ENCODE measurements at regions not wholly inside any gene's neighbourhood (a gene's known extent, or its start where the extent isn't known, plus 50 kb on each side); places are given as distances from the start of the nearest gene placed in this dataset.
"Not testable (repeated sequence)": the region's sequence is repeated elsewhere in the genome, so short reads cannot be mapped to it uniquely, and the experiment has no call there.

DNA sequence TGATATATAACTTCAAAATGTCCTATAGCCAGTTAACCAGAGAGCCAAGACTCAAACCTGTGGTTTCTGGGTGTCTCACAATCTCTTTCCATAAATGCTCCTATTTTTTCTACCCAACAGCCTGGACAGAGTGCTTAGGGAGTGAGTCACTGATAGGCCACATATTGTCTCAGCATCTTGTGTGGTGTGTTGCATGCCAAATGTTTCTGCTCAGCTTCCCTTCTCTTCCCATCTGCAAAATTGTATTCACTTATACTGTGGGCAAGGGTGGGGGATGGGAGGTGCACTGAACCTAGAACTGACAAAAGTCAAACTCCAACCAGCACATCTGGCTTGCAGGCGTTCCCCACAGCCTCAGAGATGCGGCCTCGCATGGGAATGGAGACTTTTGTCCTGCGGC lies 123.3 kb downstream of the KCNA5 start:
- DNase-seq = no peak

DNA sequence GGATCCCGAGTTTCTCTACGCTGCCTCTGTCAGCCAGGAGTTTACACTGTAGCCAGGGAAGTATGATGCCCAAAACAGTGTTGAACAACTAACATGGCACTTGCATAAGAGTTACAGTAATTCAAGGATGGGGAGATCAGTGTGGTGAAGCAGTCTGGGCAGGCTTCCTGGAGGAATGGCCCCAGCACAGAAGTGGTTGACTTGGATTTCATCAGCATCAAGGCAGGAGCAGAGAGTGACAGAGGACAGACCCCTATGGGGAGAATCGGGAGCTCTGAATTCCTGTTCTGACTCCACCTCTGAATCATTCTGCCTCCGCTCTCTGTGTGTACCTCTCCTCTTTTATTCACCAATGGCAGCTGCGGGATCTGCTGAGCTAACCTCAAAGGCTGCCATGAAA lies 124.5 kb downstream of the KCNA5 start:
- no peak for DNase-seq

DNA sequence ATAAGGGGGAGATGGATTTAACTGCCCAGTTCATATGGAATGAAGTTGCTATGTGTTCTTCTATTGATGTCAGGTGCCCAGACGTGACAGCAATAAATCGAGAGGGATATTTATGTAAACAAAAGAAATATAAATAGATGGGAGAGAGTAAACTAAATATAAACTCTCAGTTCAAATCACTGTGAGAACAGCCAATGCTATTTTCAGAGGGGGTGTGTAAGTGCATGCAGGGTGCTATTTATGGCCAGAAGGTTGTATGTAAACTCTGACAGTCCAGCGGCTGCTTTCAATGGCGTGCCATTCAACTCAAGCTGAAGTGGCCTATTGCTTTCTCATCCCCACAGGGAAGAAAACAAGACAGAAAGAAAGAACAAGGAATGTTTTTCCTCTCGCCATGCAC lies 127.2 kb downstream of the KCNA5 start:
- DNase-seq = no peak

DNA sequence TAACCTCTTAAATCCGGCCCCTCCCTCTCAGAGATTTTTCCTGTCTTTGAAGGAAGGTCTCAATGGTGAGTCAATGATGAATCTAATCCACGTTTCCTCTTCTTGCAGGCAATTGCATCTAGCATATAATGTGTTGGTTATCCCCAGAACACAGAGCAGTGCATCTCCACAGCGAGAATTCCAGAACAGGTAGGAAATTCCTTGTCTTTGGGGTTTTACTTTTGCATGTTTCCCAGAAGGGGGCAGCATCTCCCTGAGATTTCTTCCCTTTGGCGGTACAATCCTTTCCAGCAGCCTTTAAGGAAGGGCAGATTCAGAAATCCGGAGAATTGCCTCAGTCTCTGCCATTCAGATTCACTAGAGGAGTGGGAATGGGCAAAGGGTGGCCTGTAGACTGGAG lies 128.0 kb downstream of the KCNA5 start:
- DNase-seq = peak; percentile 46

DNA sequence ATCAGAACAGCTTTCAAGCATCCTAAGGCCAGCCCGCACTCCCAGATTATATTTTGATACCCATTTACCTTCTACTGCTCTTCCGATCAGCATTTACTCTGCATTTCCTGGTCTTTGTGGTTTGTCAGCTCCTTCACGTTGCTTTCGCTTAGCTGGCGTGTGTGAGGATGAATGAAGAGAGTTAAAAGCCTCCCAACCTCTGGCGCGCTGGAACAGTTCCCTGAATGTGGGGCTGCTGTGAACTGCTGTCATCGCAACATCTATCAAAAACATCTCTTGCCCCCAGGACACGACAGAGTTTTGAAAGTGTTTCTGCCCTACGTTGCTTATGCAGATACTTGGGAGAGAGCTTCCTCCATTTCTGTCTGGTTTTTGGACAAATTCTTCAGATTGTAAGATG lies 129.2 kb downstream of the KCNA5 start:
- peak; percentile 1 for DNase-seq

DNA sequence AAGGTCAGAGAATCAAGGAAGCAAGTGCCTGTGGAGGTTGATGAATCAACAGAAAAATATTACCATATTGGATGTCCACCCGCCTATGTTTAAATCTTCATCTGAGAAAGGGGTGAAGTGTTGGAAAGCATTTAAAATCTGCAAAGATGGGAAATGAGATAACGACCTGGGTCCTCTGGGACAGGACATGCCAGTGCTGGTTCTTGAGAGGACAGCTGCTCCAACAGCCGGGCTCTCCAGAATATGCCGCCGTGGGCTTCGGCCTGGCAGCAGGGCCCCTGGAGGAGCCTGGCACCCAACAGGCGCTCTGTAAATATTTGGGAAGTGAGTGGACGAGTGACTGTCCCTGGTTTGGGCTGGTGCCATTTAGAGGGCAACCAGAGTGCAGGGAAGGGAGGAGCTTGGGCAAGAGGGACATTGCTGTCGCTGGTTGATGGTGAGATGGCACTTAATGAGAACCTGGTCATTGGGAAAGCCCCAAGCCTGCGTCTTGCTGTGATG lies 129.9 kb downstream of the KCNA5 start:
- no peak for DNase-seq

DNA sequence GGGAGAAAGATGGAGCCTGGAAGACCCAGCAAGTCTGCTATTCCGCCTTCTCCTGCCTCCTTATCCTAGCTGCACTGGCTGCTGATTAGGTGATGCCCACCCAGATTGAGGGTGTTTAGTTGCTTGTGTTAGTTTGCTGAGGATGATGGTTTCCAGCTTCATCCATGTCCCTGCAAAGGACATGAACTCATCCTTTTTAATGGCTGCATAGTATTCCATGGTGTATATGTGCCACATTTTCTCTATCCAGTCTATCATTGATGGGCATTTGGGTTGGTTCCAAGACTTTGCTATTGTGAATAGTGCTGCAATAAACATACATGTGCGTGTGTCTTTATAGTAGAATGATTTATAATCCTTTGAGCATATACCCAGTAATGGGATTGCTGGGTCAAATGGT lies 131.7 kb downstream of the KCNA5 start:
- not testable (repeated sequence) for DNase-seq

DNA sequence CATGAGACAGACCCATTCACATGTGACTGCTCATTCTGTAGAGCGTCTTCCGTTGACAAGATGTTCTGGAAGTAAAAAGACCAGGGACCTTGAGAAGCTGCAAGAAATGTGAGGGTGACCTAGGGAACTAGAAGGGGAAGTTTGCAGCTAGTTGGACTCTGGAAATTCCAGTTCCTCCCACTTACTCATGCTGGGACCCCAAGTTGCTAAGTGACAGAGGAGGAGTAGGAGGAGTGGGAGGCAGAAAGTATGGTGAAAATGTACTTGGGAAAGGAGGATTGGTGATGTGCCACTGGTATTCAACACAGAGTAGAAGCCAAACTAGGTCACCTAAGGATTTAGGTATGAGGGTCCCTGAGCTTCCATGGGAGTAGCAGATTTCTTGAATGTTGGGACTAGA lies 132.4 kb downstream of the KCNA5 start:
- no peak for DNase-seq

DNA sequence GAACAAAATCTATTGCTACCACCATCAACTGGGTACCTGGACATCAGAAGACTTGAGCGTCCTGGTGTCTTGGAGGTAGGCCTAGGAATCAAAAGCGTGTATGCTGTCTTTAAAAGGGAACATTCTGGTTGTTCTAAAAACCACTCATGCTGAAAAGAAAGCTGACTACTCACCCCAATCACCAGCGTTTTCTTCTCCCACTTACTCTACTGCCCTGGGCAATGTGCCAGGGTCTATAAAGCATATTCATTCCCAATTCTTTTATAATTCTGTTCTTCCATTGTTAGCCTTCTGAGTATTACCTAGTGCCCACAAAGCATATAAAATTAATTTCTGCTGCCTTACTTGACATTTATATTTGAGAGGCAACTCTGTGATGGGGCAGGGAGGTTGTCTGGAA lies 133.4 kb downstream of the KCNA5 start:
- peak; percentile 74 for DNase-seq

DNA sequence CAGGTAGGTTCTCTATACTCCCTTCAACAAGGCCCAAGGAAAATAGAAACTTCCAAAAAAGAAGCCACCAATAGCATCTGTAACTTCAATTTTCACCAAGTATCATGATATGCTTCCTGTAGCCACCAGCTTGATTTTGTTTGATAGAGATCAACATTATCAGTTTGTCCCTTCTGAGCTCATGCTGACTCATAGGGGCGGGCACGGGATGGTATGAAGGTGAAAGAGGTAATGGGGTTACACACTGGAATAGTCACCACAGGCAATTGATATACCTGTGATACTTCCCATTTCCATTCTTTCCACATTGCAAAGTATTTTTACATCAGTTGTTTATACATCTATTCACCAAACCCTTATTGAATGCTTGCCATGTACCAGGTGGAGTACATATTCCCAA lies 134.1 kb downstream of the KCNA5 start:
- DNase-seq = no peak

DNA sequence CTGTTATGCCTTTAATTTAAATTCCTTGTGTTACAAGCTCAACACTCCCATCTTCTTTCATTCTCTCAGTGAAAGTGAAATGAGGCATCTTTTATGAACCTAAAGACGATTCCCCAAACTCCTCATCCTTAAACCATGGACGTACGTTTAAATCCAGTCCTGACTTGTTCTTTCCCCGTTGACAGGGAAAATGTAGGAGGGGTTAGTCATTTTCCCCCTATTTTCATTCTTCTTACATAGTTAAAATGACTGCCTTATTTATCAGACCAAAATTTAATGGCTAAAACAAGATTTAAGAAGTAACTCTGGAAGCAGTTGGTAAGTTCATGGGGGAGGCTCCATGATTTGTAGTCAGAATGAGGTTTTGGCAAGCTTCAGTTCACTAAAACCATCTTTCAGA lies 134.9 kb downstream of the KCNA5 start:
- no peak for DNase-seq

DNA sequence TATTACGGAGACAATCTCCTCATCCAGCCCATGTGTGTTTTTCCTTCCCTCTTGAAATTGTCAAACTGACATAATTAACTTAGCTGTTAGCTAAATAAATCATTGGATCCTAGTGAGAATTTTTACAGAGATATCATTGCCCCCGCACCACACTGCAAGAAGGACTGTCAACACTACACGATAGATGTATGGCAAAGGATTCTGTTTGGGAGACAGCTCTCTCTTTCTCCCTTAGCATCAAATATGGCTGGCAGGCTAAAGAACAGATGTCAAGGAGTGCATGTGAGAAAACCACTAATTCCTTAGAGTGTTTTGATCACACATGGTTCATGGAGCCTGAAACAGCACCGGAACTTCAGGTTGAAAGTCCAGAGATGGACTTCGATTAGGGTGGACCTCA lies 136.8 kb downstream of the KCNA5 start:
- DNase-seq = no peak

DNA sequence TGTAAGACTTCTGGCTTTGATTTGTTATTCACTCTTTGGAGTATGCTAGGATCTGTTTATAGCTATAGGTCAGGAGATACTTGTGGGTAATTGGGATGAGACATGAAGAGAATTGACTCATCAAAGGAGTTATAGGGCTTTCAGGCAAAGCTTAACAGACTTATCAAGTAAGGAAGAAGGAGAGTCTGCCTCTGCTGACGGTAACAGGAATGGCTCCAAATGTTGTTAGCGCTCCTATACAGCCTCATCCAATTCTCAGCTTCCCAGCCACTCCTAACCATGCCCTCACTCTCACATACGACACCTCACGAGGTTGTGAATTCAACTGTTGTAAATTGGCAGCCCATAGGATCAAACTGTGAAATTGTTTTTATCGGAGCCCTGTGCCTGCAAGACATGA lies 140.5 kb downstream of the KCNA5 start:
- DNase-seq = no peak

DNA sequence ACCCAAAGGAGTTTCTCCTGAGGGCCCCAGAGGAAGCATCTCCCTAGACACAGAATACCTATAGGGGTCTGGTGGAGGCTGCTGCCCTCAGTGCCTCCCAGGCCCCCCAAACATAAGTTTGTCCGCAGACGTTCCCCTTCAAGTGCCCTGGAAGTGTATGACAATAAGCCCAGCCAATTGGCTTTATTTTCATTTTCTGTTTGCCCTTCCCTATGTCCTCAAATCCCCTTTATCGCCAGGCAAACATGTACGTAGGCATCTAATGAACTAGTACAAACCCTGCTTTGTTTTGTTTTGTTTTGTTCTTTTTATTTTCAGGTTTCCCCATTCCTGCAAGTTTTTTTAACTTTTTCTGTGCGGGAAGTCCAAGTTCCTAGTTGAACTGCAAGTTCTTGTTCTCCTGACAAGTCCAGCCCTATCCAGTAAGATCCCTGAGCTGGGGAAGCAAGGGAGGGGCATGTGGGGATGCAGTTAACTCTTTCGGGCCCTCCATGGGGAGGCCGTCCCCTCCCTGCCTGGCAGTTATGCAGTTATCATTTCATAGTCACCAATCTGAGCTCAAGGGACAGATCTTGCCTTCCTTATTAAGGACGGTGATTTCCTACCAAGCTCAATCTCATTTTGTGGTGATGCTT lies 141.9 kb downstream of the KCNA5 start:
- no peak for DNase-seq

DNA sequence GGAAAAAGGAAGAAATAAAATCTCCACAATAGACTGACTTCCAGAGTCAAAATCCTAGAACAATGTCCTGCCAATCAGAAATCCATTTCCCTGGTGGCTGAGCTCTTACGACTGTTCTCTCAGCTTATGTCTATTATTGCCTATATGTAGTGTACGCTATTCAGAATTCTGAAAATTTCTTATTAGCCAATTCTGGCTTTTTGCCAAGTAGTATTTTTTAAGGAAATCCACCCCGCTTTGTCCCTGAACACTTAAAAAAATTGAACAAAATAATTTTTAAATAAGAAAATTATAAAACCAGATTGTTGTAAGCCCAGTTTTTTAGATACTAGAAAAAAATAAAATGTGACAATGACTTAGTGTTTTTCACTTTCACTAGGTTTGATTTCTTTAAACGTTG lies 143.0 kb downstream of the KCNA5 start:
- DNase-seq = no peak

DNA sequence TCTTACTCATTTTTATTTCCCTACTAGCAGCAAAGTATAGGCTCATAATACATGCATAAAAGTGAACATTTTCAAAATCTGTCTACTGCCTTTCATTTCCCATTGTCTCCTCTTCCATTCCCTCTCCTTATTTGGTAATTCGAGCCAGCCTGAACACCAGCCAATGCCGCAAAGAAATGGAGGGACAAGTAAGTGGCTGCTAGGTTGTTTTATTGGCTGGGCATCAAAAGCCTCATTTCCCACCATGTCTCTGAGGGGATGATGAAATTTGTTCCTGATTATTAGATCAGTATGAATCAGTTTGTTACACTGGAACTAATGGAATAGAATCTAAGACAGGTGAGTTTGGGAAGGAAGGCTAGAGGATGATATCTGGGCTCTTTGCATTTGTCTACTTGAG lies 143.5 kb downstream of the KCNA5 start:
- DNase-seq = peak; percentile 50

DNA sequence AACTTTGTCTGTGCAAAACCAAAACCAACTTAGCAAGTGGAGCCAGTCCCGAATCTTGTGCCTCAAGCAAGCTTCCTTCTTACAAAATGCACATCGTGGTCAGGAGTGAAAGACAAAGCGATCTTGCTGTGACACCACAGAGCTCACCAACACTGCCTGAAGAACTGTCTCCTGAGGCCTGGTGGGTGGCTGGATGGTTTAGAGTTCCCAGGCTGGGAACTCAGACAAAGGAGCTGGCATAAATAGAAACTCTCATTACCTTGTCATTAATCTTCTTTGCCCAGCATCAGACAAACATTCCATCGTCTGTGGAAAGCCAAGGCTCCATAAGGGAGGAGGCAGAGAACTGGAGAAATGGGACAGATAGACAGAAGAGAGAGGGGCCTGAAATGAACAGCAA lies 144.8 kb downstream of the KCNA5 start:
- no peak for DNase-seq

DNA sequence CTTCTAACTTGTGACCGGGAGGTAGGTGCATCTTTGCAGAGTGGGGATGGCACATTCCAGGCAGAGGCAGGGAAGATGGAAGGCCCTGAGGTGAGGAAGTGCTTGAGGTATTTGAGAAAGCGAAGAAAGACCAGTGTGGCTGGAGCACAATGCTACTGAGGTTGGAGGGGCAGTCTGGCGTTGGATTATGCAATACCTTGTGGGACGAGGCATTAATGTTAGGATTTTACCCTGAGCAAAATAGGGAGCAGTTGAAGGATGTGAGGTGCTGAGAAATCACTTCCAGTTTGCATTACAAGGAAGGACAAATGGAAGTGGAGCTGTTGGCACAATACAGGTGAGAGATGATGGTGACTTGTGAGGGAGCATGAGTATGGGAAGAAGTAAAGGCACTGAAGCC lies 145.5 kb downstream of the KCNA5 start:
- no peak for DNase-seq

DNA sequence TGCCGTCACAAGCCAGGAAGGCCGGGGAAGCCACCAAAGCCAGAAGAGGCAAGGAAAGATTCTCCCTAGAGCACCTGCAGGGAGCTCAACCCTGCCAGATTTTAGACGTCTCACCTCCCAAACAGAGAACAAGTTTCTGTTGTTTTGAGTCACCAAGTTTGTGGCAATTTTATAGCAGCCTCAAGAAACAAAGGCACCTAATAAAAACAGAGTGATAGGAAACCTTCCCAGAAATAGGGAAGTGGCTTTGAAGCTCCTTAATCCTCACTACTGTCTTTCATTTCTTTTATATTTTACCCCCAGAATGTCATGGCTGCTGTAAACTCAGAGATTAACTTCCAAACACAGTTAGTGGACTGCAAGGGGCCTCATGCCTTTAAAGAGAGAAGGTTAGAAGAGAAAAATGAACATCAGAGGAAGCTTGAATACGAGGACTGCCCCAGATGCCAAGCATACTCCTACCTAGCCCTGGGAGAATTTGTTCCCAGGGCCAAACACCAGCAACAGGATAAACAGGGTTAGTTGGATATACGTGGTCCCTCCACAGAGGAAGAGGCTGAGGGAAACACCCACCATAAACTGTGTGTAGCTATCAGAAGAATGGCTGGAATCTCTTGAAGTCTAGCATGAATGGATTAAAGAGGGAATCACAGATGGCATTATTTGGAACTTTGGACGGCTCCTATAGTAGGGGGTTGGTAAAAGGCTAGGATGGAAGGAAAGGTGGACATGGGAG lies 148.3 kb downstream of the KCNA5 start:
- DNase-seq = no peak

DNA sequence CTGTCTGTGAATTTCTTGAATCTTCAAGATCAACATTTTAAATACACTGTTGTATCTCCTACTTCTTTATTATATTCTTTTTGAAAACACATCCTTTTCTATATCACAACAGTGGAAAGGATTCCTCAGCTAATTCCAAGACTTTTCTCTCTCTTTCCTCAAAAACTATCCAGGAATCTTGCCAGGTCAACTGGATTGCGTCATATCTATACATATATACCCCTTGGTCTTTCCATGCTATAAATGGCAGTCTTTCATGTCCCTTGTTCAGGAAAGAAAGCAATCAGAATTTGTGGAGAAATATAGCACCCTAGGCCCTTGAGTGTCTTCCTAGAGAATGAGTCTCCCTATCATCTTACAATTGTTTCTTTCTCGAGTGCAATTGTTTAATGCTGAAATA lies 149.0 kb downstream of the KCNA5 start:
- DNase-seq = no peak

DNA sequence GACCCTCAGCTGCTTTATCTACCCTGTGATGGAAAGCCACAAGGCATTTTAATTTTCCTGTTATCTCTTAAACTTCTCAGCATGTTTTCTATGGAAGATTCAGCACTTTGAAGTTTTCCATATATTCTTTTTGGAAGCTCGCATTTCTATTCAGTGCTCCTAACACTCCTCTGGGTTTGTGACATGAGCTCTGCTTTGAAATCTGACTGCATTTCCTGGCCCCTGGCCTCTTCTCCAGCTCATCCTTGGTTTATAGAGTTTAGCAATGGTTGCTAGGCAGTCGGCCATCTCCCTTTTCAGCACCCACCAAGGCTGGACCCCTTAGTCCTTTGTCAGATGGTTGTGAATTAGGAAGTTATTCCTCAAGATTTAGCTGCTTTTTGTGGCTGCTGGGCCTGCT lies 150.6 kb downstream of the KCNA5 start:
- DNase-seq = no peak

DNA sequence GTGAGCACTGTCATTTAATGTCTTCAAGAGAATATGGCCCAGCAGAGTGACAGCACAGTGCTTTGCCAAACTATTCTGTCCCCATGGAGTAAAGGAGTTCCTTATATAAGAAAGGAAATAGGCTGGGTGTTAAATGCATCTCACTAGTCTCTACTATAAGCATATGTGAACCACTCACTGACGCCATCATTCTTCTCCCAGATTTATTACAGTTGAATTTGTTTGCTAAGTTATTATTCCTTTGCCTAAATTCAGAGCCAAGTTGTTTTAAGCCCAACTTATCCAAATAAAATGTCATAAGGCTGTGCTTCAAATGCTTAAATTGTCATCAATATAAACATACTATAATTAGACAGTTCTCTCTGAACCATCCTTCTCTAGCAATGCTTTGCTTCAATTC lies 151.6 kb downstream of the KCNA5 start:
- no peak for DNase-seq

DNA sequence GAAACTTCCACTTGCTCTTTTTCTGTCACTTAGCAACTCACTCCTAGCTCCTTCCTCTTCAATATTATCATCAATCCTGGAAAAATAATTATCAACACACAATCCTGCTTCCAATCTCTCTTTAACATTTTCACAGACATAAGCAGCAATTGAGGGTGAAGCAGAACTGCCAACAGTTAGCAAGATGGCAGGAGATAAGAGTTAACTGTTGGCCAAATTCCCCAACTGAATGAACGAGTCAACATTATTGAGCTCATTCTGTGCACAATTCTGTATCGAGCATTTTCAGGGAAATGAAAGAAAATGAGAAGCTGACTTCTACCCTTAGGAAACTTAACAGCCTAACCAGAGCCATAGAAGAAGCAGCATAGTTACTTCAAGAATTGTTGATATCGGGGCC lies 152.0 kb downstream of the KCNA5 start:
- no peak for DNase-seq

DNA sequence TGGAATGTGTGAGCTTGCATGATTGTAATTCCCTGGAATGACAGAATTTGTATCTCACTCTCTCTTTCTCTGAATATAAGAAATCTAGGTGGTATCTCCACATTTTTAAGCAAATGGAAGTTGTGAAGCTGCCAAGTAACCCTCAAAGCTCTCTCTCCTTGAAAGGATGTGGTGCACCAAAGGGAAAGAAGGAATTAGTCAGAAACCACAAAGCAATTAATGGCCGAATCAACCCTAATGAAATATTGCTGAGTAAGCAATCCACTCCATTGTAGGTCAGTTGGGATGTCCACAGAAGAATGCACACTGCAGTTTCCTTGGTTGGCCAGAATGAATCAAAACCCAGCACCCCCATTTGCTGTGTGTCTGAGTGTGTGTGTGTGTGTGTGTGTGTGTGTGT lies 153.5 kb downstream of the KCNA5 start:
- DNase-seq = peak; percentile 48

DNA sequence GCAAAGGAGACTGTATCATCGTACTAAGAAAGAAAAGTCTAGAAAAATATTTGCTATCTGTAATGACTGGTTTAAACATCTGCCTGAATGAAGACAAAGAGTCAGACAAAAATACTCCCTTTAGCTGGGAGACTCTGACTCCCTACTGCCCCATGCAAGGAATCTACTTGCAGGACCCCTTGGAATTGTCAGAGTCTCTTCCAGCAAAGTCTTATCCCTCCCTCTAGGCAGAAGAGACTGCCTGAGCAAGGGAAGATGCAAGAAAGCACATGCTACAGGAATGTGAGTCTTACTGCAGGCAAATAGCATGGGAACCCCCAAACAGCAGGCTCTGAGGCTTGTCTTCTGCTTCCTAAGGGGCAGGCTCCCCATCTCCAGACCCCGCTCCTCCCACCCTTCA lies 154.0 kb downstream of the KCNA5 start:
- no peak for DNase-seq

Data from DMS79 treated with DMSO at 0.1 percent for 48 hours (cell line).